ENCODE measurements at regions not wholly inside any gene's neighbourhood (a gene's known extent, or its start where the extent isn't known, plus 50 kb on each side); places are given as distances from the start of the nearest gene placed in this dataset.

DNA sequence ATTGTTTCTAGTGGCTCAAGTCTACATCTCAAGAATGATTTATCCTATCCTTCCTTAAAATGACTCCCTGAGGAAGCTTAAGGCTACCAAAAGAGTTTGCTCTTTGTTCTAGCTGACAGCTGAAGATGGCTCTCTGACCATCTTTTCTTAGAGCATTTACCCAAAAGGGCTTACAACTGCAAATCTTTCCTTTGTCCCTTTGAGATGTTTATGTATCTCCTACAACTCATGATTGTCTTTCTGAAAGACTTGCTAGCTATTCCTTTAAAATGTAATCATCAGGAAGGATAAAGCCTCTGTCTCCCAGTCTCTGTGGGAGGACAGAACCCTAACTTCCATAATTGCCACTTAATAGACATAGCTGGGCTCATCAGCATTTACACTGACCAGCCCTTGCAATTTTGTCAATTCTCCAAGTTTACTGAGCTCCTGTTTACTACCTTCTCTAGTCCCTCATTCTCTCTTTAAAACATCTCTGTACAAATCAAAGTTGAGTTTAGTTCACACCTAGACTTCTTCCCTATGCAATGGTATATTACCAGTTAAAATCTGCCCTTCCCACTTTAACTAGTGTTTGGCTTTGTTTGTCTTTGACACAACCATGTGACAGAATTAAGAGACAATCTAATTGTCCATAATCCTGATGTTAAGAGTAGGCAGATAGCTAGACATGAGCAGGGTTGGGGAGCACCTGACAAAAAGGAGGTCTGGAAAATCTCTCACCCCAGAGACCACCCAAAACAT lies 188.2 kb downstream of the PTH2R start:
- no peaks in the 10 kb centered on the region for H3K27me3 ChIP-seq (replicated peaks in 1 of 4; ENCODE audit: control insufficient read depth in 3 of 4, extremely low read depth in 1 of 4, insufficient read depth in 3 of 4, low read length in 3 of 4)
- no peaks in the 10 kb centered on the region for H3K79me2 ChIP-seq (ENCODE audit: control insufficient read depth in 1 of 2, insufficient read depth in 2 of 2, low read length in 2 of 2)
- H3K4me2 ChIP-seq (ENCODE audit: insufficient read depth in 1 of 2, low read depth in 2 of 2, low read length in 2 of 2), result peak overlapping the region in 1 of 2 experiments; percentile 17; a peak in 1 of 4 replicates
- H3K27ac ChIP-seq (ENCODE audit: low read depth, low read length), result no peak overlapping the region
- H3K36me3 ChIP-seq (ENCODE audit: control insufficient read depth in 2 of 4, insufficient read depth in 4 of 4, low read length in 3 of 4), result peaks cover 0 to 6% (median 0%) of the 10 kb centered on the region in 4 experiments; a peak in 1 of 8 replicates
- H3K14ac ChIP-seq (ENCODE audit: insufficient read length), result no peak overlapping the region
- H4K8ac ChIP-seq (ENCODE audit: extremely low read depth, insufficient read depth, low read length), result no peak overlapping the region
- no peak overlapping the region for H2AFZ ChIP-seq (ENCODE audit: low read length)
- H3K4ac ChIP-seq (replicated peaks; ENCODE audit: insufficient read length, low read depth, low read length), result no peak overlapping the region
- H3K9me3 ChIP-seq (ENCODE audit: insufficient read depth in 2 of 2, low read depth in 1 of 2, low read length in 1 of 2), result peaks cover 11 to 22% of the 10 kb centered on the region in 2 experiments; a peak in 3 of 4 replicates
- H3K56ac ChIP-seq (replicated peaks; ENCODE audit: insufficient read length, low read depth, low read length), result no peak overlapping the region
- no peak overlapping the region for H3K23ac ChIP-seq (ENCODE audit: insufficient read length)
- no peak overlapping the region for H2BK5ac ChIP-seq (ENCODE audit: low read depth, low read length)
- no peak overlapping the region for H2BK12ac ChIP-seq (ENCODE audit: low read depth, low read length)
- no peak overlapping the region for H2AK5ac ChIP-seq (ENCODE audit: low read depth, low read length)
- peak; percentile 86 for FAIRE-seq
- no peak overlapping the region for H2BK15ac ChIP-seq (ENCODE audit: low read length)
- H3K4me3 ChIP-seq (ENCODE audit: extremely low read depth in 1 of 4, insufficient read depth in 2 of 4, low read depth in 3 of 4, low read length in 4 of 4), result peak overlapping the region in 1 of 4 experiments; percentile 2; a peak in 1 of 8 replicates
- H3K9ac ChIP-seq (replicated peaks in 1 of 4; ENCODE audit: extremely low read depth in 1 of 4, low read depth in 3 of 4, low read length in 3 of 4), result no peak overlapping the region
- no peaks in the 10 kb centered on the region for H4K20me1 ChIP-seq (replicated peaks in 1 of 2; ENCODE audit: control insufficient read depth in 1 of 2, insufficient read depth in 2 of 2, low read length in 2 of 2)
- H3K18ac ChIP-seq (ENCODE audit: extremely low read depth, low read length), result no peak overlapping the region
- H3K79me1 ChIP-seq (ENCODE audit: low read depth, low read length), result no peaks in the 10 kb centered on the region
- no peak overlapping the region for H4K5ac ChIP-seq (ENCODE audit: insufficient read length, low read depth, low read length)
- H2BK120ac ChIP-seq (replicated peaks; ENCODE audit: low read depth, low read length), result no peak overlapping the region
- POLR2A ChIA-PET (ENCODE audit: partially characterized antibody), result no interaction called here
- H3K4me1 ChIP-seq (replicated peaks in 1 of 4; ENCODE audit: control insufficient read depth in 3 of 4, insufficient read depth in 4 of 4, low read length in 3 of 4), result peaks cover 0 to 9% (median 0%) of the 10 kb centered on the region in 4 experiments; a peak in 1 of 7 replicates
- no peaks in the 10 kb centered on the region for H3K23me2 ChIP-seq (ENCODE audit: low read depth, low read length)
- CTCF ChIA-PET (ENCODE audit: partially characterized antibody), result interaction anchor here (1.4 kb wide), 1 partner anchor 25 kb away, joined by 4 read pairs; no protein-coding TSS in a partner anchor
- no peak overlapping the region for H4K91ac ChIP-seq (replicated peaks; ENCODE audit: insufficient read length, low read length)
- no peak overlapping the region for H2BK20ac ChIP-seq (ENCODE audit: low read length)
- DNase-seq (ENCODE audit: low read depth in 1 of 2, low spot score in 2 of 2), result peak in 1 of 2 experiments; percentile 34
- TF ChIP-seq, protein P1, sequence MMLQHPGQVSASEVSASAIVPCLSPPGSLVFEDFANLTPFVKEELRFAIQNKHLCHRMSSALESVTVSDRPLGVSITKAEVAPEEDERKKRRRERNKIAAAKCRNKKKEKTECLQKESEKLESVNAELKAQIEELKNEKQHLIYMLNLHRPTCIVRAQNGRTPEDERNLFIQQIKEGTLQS (IDR thresholded peaks at IDR 0.05; ENCODE audit: insufficient read depth, low read depth, low read length), result no peak
- TF ChIP-seq SP4 (IDR thresholded peaks at IDR 0.05; ENCODE audit: low read length), result no peak
- TF ChIP-seq RFX5 (IDR thresholded peaks at IDR 0.05; ENCODE audit: borderline replicate concordance, low read depth, low read length), result no peak
- no peak for TF ChIP-seq POLR2A (IDR thresholded peaks at IDR 0.05; ENCODE audit: control extremely low read depth in 1 of 2, low read depth in 2 of 2, low read length in 2 of 2)
- no peak for TF ChIP-seq EZH2 (IDR thresholded peaks at IDR 0.05; ENCODE audit: low read depth, low read length, severe bottlenecking)
- TF ChIP-seq KDM1A (IDR thresholded peaks at IDR 0.05; ENCODE audit: borderline replicate concordance, low read length), result no peak
- TF ChIP-seq KDM4A (IDR thresholded peaks at IDR 0.05; ENCODE audit: low read depth, low read length, severe bottlenecking), result no peak
- TF ChIP-seq HDAC6 (IDR thresholded peaks at IDR 0.05; ENCODE audit: low read depth, low read length), result no peak
- TF ChIP-seq, protein P2, sequence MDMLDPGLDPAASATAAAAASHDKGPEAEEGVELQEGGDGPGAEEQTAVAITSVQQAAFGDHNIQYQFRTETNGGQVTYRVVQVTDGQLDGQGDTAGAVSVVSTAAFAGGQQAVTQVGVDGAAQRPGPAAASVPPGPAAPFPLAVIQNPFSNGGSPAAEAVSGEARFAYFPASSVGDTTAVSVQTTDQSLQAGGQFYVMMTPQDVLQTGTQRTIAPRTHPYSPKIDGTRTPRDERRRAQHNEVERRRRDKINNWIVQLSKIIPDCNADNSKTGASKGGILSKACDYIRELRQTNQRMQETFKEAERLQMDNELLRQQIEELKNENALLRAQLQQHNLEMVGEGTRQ (IDR thresholded peaks at IDR 0.05; ENCODE audit: low read length), result no peak
